ENCODE measurements at regions not wholly inside any gene's neighbourhood (a gene's known extent, or its start where the extent isn't known, plus 50 kb on each side); places are given as distances from the start of the nearest gene placed in this dataset.

- Histone ChIP-seq H3K56ac (ENCODE audit: low read length) (no peak overlapping the region), H3K79me2 (ENCODE audit: control insufficient read depth, insufficient read depth, low read length) (no peaks in the 10 kb centered on the region), H3K18ac (ENCODE audit: low read length) (no peak overlapping the region), H3K4ac (ENCODE audit: low read depth, low read length) (no peak overlapping the region), H3K4me2 (ENCODE audit: low read length) (no peak overlapping the region), H3K4me1 (ENCODE audit: control insufficient read depth, low read depth, low read length) (no peaks in the 10 kb centered on the region), H2BK120ac (ENCODE audit: low read depth, low read length) (no peak overlapping the region), H4K8ac (ENCODE audit: low read depth, low read length) (no peak overlapping the region), H3K23ac (ENCODE audit: low read length) (no peak overlapping the region), H3K27me3 (ENCODE audit: insufficient read depth, low read length, poor library complexity) (no peaks in the 10 kb centered on the region), H3K27ac (ENCODE audit: low read depth, low read length) (no peak overlapping the region), H2BK5ac (ENCODE audit: low read length) (no peak overlapping the region), H4K5ac (ENCODE audit: low read length) (no peak overlapping the region), H2BK15ac (replicated peaks; ENCODE audit: low read depth) (no peak overlapping the region), H2AK5ac (ENCODE audit: low read length) (no peak overlapping the region), H3K9ac (ENCODE audit: low read length) (no peak overlapping the region), H3K79me1 (ENCODE audit: low read length) (no peaks in the 10 kb centered on the region), H3K4me3 (ENCODE audit: low read length) (no peak overlapping the region), H3K36me3 (ENCODE audit: control insufficient read depth, insufficient read depth, low read length) (no peaks in the 10 kb centered on the region)
- DNase-seq: no peak
- no CpG with 5 or more reads among the region's 3 CpGs for WGBS (ENCODE audit: extremely low coverage, insufficient coverage, low lambda C conversion rate)
These were observed 261.9 kb upstream of the ANKH start for GRCh38 chr5:15133456-15133965.

GRCh38 chr5:15132816-15133405 lies 261.3 kb upstream of the ANKH start:
- Histone ChIP-seq H3K4me1 (ENCODE audit: control insufficient read depth, low read depth, low read length) (no peaks in the 10 kb centered on the region), H3K4ac (ENCODE audit: low read depth, low read length) (no peak overlapping the region), H3K56ac (ENCODE audit: low read length) (no peak overlapping the region), H3K9ac (ENCODE audit: low read length) (no peak overlapping the region), H3K18ac (ENCODE audit: low read length) (no peak overlapping the region), H2BK5ac (ENCODE audit: low read length) (no peak overlapping the region), H3K79me2 (ENCODE audit: control insufficient read depth, insufficient read depth, low read length) (no peaks in the 10 kb centered on the region), H4K8ac (ENCODE audit: low read depth, low read length) (no peak overlapping the region), H2BK15ac (replicated peaks; ENCODE audit: low read depth) (no peak overlapping the region), H3K27ac (ENCODE audit: low read depth, low read length) (no peak overlapping the region), H3K4me2 (ENCODE audit: low read length) (no peak overlapping the region), H3K79me1 (ENCODE audit: low read length) (no peaks in the 10 kb centered on the region), H2BK120ac (ENCODE audit: low read depth, low read length) (no peak overlapping the region), H2AK5ac (ENCODE audit: low read length) (no peak overlapping the region), H3K4me3 (ENCODE audit: low read length) (no peak overlapping the region), H3K23ac (ENCODE audit: low read length) (no peak overlapping the region), H3K27me3 (ENCODE audit: insufficient read depth, low read length, poor library complexity) (no peaks in the 10 kb centered on the region), H4K5ac (ENCODE audit: low read length) (no peak overlapping the region), H3K36me3 (ENCODE audit: control insufficient read depth, insufficient read depth, low read length) (no peaks in the 10 kb centered on the region)
- WGBS (ENCODE audit: extremely low coverage, insufficient coverage, low lambda C conversion rate): no CpG with 5 or more reads among the region's 5 CpGs
- DNase-seq: no peak

GRCh38 chr5:15131909-15132308 lies 260.3 kb upstream of the ANKH start:
- H3K27me3 ChIP-seq (ENCODE audit: insufficient read depth, low read length, poor library complexity): no peaks in the 10 kb centered on the region
- no peak overlapping the region for H3K4ac ChIP-seq (ENCODE audit: low read depth, low read length)
- H3K27ac ChIP-seq (ENCODE audit: low read depth, low read length): no peak overlapping the region
- H3K23ac ChIP-seq (ENCODE audit: low read length): no peak overlapping the region
- H3K18ac ChIP-seq (ENCODE audit: low read length): no peak overlapping the region
- no peak overlapping the region for H2AK5ac ChIP-seq (ENCODE audit: low read length)
- WGBS (ENCODE audit: extremely low coverage, insufficient coverage, low lambda C conversion rate): no CpG with 5 or more reads among the region's 5 CpGs
- H3K9ac ChIP-seq (ENCODE audit: low read length): no peak overlapping the region
- no peak overlapping the region for H3K56ac ChIP-seq (ENCODE audit: low read length)
- no peak overlapping the region for H2BK15ac ChIP-seq (replicated peaks; ENCODE audit: low read depth)
- H3K79me1 ChIP-seq (ENCODE audit: low read length): no peaks in the 10 kb centered on the region
- no peaks in the 10 kb centered on the region for H3K4me1 ChIP-seq (ENCODE audit: control insufficient read depth, low read depth, low read length)
- no peak for DNase-seq
- H2BK120ac ChIP-seq (ENCODE audit: low read depth, low read length): no peak overlapping the region
- H3K79me2 ChIP-seq (ENCODE audit: control insufficient read depth, insufficient read depth, low read length): no peaks in the 10 kb centered on the region
- H3K4me2 ChIP-seq (ENCODE audit: low read length): no peak overlapping the region
- no peak overlapping the region for H4K8ac ChIP-seq (ENCODE audit: low read depth, low read length)
- H3K4me3 ChIP-seq (ENCODE audit: low read length): no peak overlapping the region
- H2BK5ac ChIP-seq (ENCODE audit: low read length): no peak overlapping the region
- no peaks in the 10 kb centered on the region for H3K36me3 ChIP-seq (ENCODE audit: control insufficient read depth, insufficient read depth, low read length)
- no peak overlapping the region for H4K5ac ChIP-seq (ENCODE audit: low read length)

- DNase-seq: no peak
- no peaks in the 10 kb centered on the region for H3K79me1 ChIP-seq (ENCODE audit: low read length)
- no peak overlapping the region for H4K5ac ChIP-seq (ENCODE audit: low read length)
- H2BK5ac ChIP-seq (ENCODE audit: low read length): no peak overlapping the region
- no peak overlapping the region for H3K4me2 ChIP-seq (ENCODE audit: low read length)
- no peaks in the 10 kb centered on the region for H3K4me1 ChIP-seq (ENCODE audit: control insufficient read depth, low read depth, low read length)
- no peaks in the 10 kb centered on the region for H3K79me2 ChIP-seq (ENCODE audit: control insufficient read depth, insufficient read depth, low read length)
- H3K9ac ChIP-seq (ENCODE audit: low read length): no peak overlapping the region
- no peak overlapping the region for H3K4ac ChIP-seq (ENCODE audit: low read depth, low read length)
- H3K27me3 ChIP-seq (ENCODE audit: insufficient read depth, low read length, poor library complexity): no peaks in the 10 kb centered on the region
- WGBS (ENCODE audit: extremely low coverage, insufficient coverage, low lambda C conversion rate): no CpG with 5 or more reads among the region's 2 CpGs
- H3K23ac ChIP-seq (ENCODE audit: low read length): no peak overlapping the region
- no peak overlapping the region for H2AK5ac ChIP-seq (ENCODE audit: low read length)
- no peaks in the 10 kb centered on the region for H3K36me3 ChIP-seq (ENCODE audit: control insufficient read depth, insufficient read depth, low read length)
- no peak overlapping the region for H3K18ac ChIP-seq (ENCODE audit: low read length)
- no peak overlapping the region for H2BK120ac ChIP-seq (ENCODE audit: low read depth, low read length)
- H3K56ac ChIP-seq (ENCODE audit: low read length): no peak overlapping the region
- H3K27ac ChIP-seq (ENCODE audit: low read depth, low read length): no peak overlapping the region
- no peak overlapping the region for H4K8ac ChIP-seq (ENCODE audit: low read depth, low read length)
- no peak overlapping the region for H2BK15ac ChIP-seq (replicated peaks; ENCODE audit: low read depth)
- no peak overlapping the region for H3K4me3 ChIP-seq (ENCODE audit: low read length)
These were observed 253.4 kb upstream of the ANKH start for GRCh38 chr5:15124871-15125568.

GRCh38 chr5:15124461-15124860 lies 252.9 kb upstream of the ANKH start:
- WGBS (ENCODE audit: extremely low coverage, insufficient coverage, low lambda C conversion rate): no CpG with 5 or more reads among the region's 3 CpGs
- no peaks in the 10 kb centered on the region for H3K79me1 ChIP-seq (ENCODE audit: low read length)
- H2BK120ac ChIP-seq (ENCODE audit: low read depth, low read length): no peak overlapping the region
- no peaks in the 10 kb centered on the region for H3K36me3 ChIP-seq (ENCODE audit: control insufficient read depth, insufficient read depth, low read length)
- no peak overlapping the region for H4K8ac ChIP-seq (ENCODE audit: low read depth, low read length)
- H3K4me3 ChIP-seq (ENCODE audit: low read length): no peak overlapping the region
- no peak overlapping the region for H2AK5ac ChIP-seq (ENCODE audit: low read length)
- H3K27me3 ChIP-seq (ENCODE audit: insufficient read depth, low read length, poor library complexity): no peaks in the 10 kb centered on the region
- no peak overlapping the region for H3K4me2 ChIP-seq (ENCODE audit: low read length)
- H2BK15ac ChIP-seq (replicated peaks; ENCODE audit: low read depth): no peak overlapping the region
- no peak overlapping the region for H3K23ac ChIP-seq (ENCODE audit: low read length)
- no peak overlapping the region for H3K56ac ChIP-seq (ENCODE audit: low read length)
- H3K27ac ChIP-seq (ENCODE audit: low read depth, low read length): no peak overlapping the region
- no peaks in the 10 kb centered on the region for H3K79me2 ChIP-seq (ENCODE audit: control insufficient read depth, insufficient read depth, low read length)
- DNase-seq: no peak
- H3K18ac ChIP-seq (ENCODE audit: low read length): no peak overlapping the region
- H3K9ac ChIP-seq (ENCODE audit: low read length): no peak overlapping the region
- H4K5ac ChIP-seq (ENCODE audit: low read length): no peak overlapping the region
- no peak overlapping the region for H2BK5ac ChIP-seq (ENCODE audit: low read length)
- no peak overlapping the region for H3K4ac ChIP-seq (ENCODE audit: low read depth, low read length)
- no peaks in the 10 kb centered on the region for H3K4me1 ChIP-seq (ENCODE audit: control insufficient read depth, low read depth, low read length)
